HCT116 (cell line): ENCODE measurements at regions not wholly inside any gene's neighbourhood (a gene's known extent, or its start where the extent isn't known, plus 50 kb on each side); places are given as distances from the start of the nearest gene placed in this dataset.

Experiments used
- CEBPB ChIP-seq: IDR thresholded peaks from 2 replicates; pipeline ENCODE4 v1.6.1; 2012; ENCODE audit warnings: low read depth
- POLR2A ChIP-seq: IDR thresholded peaks from 2 replicates; pipeline ENCODE4 v1.7.0; 2011; ENCODE audit warnings: borderline replicate concordance; ENCODE audit not compliant: insufficient read depth, insufficient read length; ENCODE audit errors: extremely low read depth
- SP1 ChIP-seq: IDR thresholded peaks from 2 replicates; pipeline ENCODE4 v1.6.1; 2012; ENCODE audit warnings: low read depth
- ZFX ChIP-seq: fragments of 450-650 bp; IDR thresholded peaks from 2 replicates; pipeline ENCODE4 v1.6.1; 2017
- TF ChIP-seq, protein P1 (sequence below): IDR thresholded peaks from 2 replicates; pipeline ENCODE4 v1.6.1; 2012
- TF ChIP-seq, protein P2 (sequence below), 3 experiments: fragments of 200-600 bp in 1 of 3; sonication (generic) in 1 of 3; IDR thresholded peaks in 2 of 3; conservative IDR thresholded peaks in 1 of 3; 2 replicates each; pipeline ENCODE4 v1.5.1; 2012 to 2017; ENCODE audit warnings: low read depth in 2 of 3, low read length in 2 of 3, antibody characterized with exemption in 1 of 3, borderline replicate concordance in 1 of 3, control low read depth in 1 of 3, mild to moderate bottlenecking in 1 of 3, mixed read lengths in 1 of 3, mixed run types in 1 of 3, moderate library complexity in 1 of 3; ENCODE audit not compliant: insufficient read depth in 1 of 3

DNA sequence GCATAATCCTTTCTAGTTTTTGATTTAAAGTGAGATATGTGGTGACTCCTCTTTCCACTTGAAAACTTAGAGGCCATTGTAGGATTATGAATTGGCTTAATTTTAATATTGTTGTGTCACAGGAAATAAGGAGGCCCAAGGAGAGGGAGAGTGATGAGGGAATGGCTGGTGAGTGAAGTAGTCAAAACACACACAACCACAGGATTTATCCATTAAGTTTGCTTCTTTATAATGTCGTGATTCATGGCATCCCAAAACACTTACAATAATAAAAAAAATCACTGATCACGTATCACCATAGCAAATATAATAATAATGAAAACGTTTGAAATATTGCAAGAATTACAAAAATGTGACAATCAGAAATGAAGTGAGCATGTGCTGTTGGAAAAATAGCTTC is 1215.5 kb upstream of the LRRTM3 start:
- TF ChIP-seq POLR2A (no peak), CEBPB (no peak), SP1 (no peak), ZFX (no peak)
- TF ChIP-seq, protein P1, sequence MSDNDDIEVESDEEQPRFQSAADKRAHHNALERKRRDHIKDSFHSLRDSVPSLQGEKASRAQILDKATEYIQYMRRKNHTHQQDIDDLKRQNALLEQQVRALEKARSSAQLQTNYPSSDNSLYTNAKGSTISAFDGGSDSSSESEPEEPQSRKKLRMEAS: no peak
- TF ChIP-seq, protein P2, sequence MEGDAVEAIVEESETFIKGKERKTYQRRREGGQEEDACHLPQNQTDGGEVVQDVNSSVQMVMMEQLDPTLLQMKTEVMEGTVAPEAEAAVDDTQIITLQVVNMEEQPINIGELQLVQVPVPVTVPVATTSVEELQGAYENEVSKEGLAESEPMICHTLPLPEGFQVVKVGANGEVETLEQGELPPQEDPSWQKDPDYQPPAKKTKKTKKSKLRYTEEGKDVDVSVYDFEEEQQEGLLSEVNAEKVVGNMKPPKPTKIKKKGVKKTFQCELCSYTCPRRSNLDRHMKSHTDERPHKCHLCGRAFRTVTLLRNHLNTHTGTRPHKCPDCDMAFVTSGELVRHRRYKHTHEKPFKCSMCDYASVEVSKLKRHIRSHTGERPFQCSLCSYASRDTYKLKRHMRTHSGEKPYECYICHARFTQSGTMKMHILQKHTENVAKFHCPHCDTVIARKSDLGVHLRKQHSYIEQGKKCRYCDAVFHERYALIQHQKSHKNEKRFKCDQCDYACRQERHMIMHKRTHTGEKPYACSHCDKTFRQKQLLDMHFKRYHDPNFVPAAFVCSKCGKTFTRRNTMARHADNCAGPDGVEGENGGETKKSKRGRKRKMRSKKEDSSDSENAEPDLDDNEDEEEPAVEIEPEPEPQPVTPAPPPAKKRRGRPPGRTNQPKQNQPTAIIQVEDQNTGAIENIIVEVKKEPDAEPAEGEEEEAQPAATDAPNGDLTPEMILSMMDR (IDR thresholded peaks at IDR 0.05 in 2 of 3, conservative IDR thresholded peaks at IDR 0.05 in 1 of 3; ENCODE audit: borderline replicate concordance in 1 of 3, insufficient read depth in 1 of 3, low read depth in 2 of 3, low read length in 2 of 3): no peak
